T-cell (primary cell): ENCODE measurements at regions not wholly inside any gene's neighbourhood (a gene's known extent, or its start where the extent isn't known, plus 50 kb on each side); places are given as distances from the start of the nearest gene placed in this dataset.

ENCODE experiments used
- ATAC-seq, 4 experiments: fragments of 200-7000 bp in 3 of 4; fragments of 150-1000 bp in 1 of 4; cut with Tn5 transposase; replicated peaks in 1 of 4; 1 replicate in 3 of 4; 2 replicates in 1 of 4; pipeline ENCODE4 v1.10.0; 2021; ENCODE audit warnings: moderate library complexity in 3 of 4, mild to moderate bottlenecking in 2 of 4, moderate number of reproducible peaks in 1 of 4
- CTCF ChIA-PET, 2 donors: fragments of 300-600 bp; sonication (Branson Sonifier 250); formaldehyde crosslinking; loops; one replicate each; lab custom pipeline; 2022; ENCODE audit warnings: antibody characterized with exemption in 2 of 2; lab: Charles Lee
- POLR2A ChIA-PET, 2 donors: fragments of 300-600 bp; sonication (Branson Sonifier 250); formaldehyde crosslinking; loops; one replicate each; lab custom pipeline; 2022; ENCODE audit warnings: antibody characterized with exemption in 2 of 2; lab: Charles Lee
- DNase-seq, 35 experiments: peaks; one replicate each; pipeline versions ENCODE4 v3.0.0 to v3.0.0-alpha.2; 2013 to 2023
- H3K27ac ChIP-seq: one replicate; pipeline ENCODE4 v1.5.1; 2013; ENCODE audit warnings: low read length
- H3K27me3 ChIP-seq, 2 experiments: replicated peaks in 1 of 2; 1 replicate in 1 of 2; 2 replicates in 1 of 2; pipeline versions ENCODE4 v1.6.1 to v1.7.0; 2013; ENCODE audit warnings: low read length in 1 of 2, mixed read lengths in 1 of 2; ENCODE audit not compliant: control insufficient read depth in 2 of 2, insufficient read depth in 2 of 2; ENCODE audit errors: extremely low read depth in 1 of 2
- H3K36me3 ChIP-seq, 2 donors: 1 replicate in 1 of 2; 2 replicates in 1 of 2; pipeline versions ENCODE4 v1.6.1 to v1.7.0; 2013; ENCODE audit warnings: low read length in 1 of 2; ENCODE audit not compliant: control insufficient read depth in 2 of 2, insufficient read depth in 1 of 2; ENCODE audit errors: extremely low read depth in 1 of 2
- H3K4me1 ChIP-seq, 2 experiments: 1 replicate in 1 of 2; 2 replicates in 1 of 2; pipeline versions ENCODE4 v1.6.1 to v1.7.0; 2013; ENCODE audit warnings: low read length in 2 of 2, mixed read lengths in 1 of 2; ENCODE audit not compliant: insufficient read depth in 2 of 2, control insufficient read depth in 1 of 2; ENCODE audit errors: extremely low read depth in 1 of 2
- H3K4me3 ChIP-seq, 2 donors: 1 replicate in 1 of 2; 2 replicates in 1 of 2; pipeline versions ENCODE4 v1.5.1 to v1.7.0; 2013; ENCODE audit warnings: mild to moderate bottlenecking in 2 of 2, low read length in 1 of 2, moderate library complexity in 1 of 2; ENCODE audit not compliant: control insufficient read depth in 1 of 2; ENCODE audit errors: extremely low read depth in 1 of 2
- H3K9me3 ChIP-seq: 2 replicates; pipeline ENCODE4 v1.7.0; 2013
- H3K27ac Mint-ChIP-seq, 2 donors: one replicate each; pipeline ENCODE4 v1.8.0; 2020 to 2021; ENCODE audit warnings: mild to moderate bottlenecking in 2 of 2, mixed read lengths in 2 of 2
- H3K27me3 Mint-ChIP-seq, 2 donors: one replicate each; pipeline ENCODE4 v1.8.0; 2021 to 2022; ENCODE audit warnings: mixed read lengths in 2 of 2
- H3K36me3 Mint-ChIP-seq: one replicate; pipeline ENCODE4 v1.8.0; 2021; ENCODE audit warnings: mixed read lengths
- H3K4me1 Mint-ChIP-seq, 3 donors: one replicate each; pipeline ENCODE4 v1.8.0; 2020 to 2022; ENCODE audit warnings: mixed read lengths in 3 of 3, mild to moderate bottlenecking in 1 of 3
- H3K4me3 Mint-ChIP-seq, 3 donors: one replicate each; pipeline ENCODE4 v1.8.0; 2020 to 2022; ENCODE audit warnings: mild to moderate bottlenecking in 3 of 3, mixed read lengths in 3 of 3, moderate library complexity in 3 of 3
- H3K9me3 Mint-ChIP-seq, 3 donors: one replicate each; pipeline ENCODE4 v1.8.0; 2020 to 2022; ENCODE audit warnings: mixed read lengths in 3 of 3
- WGBS: methylation state at CpG from one replicate; pipeline ENCODE4 v1.1.5; 2013; ENCODE audit warnings: missing lambda C conversion rate; ENCODE audit not compliant: insufficient coverage; 5-methylcytosine and 5-hydroxymethylcytosine counted together

DNA sequence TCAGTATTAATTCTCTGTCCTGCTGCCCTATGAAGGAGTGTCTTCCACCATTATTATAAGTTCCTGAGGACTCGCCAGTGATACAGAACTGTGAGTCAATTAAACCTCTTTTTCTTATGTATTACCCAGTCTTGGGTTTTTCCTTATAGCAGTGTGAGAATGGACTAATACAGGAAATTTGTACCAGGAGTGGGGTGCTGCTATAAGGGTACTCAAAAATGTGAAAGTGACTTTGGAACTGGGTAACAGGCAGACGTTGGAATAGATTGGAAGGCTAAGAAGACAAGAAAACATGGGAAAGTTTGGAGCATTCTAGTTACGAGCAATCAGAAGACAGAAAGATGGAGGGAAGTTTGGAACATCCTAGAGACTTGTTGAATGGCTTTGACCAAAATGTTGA, 616.7 kb upstream of the EPHA7 start:
- POLR2A ChIA-PET, result no interaction called here

DNA sequence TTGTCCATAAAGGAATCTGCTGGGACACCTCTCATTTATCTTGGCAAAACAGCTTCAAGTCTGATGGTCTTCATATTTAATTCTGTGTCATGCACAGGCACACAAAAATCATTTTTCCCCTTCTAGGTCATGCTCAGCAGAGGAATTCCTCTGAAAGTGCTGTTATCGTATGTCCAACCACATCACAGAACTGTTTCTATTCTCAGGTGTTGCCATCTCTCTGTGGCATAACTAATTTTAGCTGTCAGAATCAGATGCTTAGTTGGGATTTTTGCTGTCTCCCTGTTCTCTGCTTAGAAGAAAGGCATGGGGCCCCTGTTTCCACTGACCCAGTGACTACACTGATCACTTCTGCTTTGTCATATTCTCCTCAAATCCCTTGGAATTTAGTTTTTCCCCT, 608.0 kb upstream of the EPHA7 start:
- H3K9me3 ChIP-seq, result no peaks in the 10 kb centered on the region
- H3K4me1 ChIP-seq, result no peaks in the 10 kb centered on the region
- no peaks in the 10 kb centered on the region for H3K4me1 Mint-ChIP-seq
- no peaks in the 10 kb centered on the region for H3K27me3 Mint-ChIP-seq
- no CpG with 5 or more reads among the region's 1 CpG for WGBS
- ChIA-PET CTCF (no interaction called here), POLR2A (no interaction called here)
- no peaks in the 10 kb centered on the region for H3K27me3 ChIP-seq
- DNase-seq, result no peak
- no peak overlapping the region for H3K27ac Mint-ChIP-seq
- no peak overlapping the region for H3K27ac ChIP-seq
- no peaks in the 10 kb centered on the region for H3K36me3 ChIP-seq
- peaks cover 13 to 26% (median 23%) of the 10 kb centered on the region in 3 donors for H3K9me3 Mint-ChIP-seq
- H3K4me3 Mint-ChIP-seq, result no peak overlapping the region
- H3K36me3 Mint-ChIP-seq, result no peaks in the 10 kb centered on the region
- no peak for ATAC-seq
- H3K4me3 ChIP-seq, result no peak overlapping the region

More for the DNA sequence above, 616.7 kb upstream of the EPHA7 start:
- CTCF ChIA-PET, result no interaction called here
- no peak for DNase-seq
- H3K27ac ChIP-seq, result no peak overlapping the region
- ATAC-seq, result no peak
- Mint-ChIP-seq H3K4me3 (no peak overlapping the region), H3K36me3 (no peaks in the 10 kb centered on the region), H3K9me3 (peaks cover 14 to 29% (median 22%) of the 10 kb centered on the region in 3 donors), H3K27me3 (no peaks in the 10 kb centered on the region), H3K27ac (no peak overlapping the region), H3K4me1 (no peaks in the 10 kb centered on the region)
- no peaks in the 10 kb centered on the region for H3K36me3 ChIP-seq
- H3K9me3 ChIP-seq, result no peaks in the 10 kb centered on the region
- H3K27me3 ChIP-seq, result no peaks in the 10 kb centered on the region
- no peak overlapping the region for H3K4me3 ChIP-seq
- H3K4me1 ChIP-seq, result no peaks in the 10 kb centered on the region
- 64% methylated on average over 2 of the region's 3 CpGs for WGBS

DNA sequence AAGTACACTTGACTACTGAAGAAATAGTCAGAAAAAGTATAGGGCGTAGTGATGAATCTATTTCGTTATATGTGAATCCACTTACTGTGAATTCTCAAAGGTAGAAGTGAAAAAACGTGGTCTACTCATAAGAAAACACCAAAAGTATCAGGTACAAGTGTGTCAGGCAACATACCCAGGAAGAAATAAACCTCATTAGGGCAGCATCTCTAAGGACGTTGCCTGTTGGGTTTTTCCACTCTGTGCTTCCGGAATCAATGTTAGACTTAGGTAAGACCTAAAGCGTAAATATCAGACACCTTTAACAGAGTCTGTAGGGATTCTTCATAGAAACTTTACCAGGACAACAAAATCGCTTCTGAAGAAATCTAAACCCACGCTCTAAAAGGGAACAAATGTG, 607.2 kb upstream of the EPHA7 start:
- no peak for ATAC-seq
- no peak overlapping the region for H3K27ac Mint-ChIP-seq
- Histone ChIP-seq H3K4me1 (no peaks in the 10 kb centered on the region), H3K36me3 (no peaks in the 10 kb centered on the region), H3K4me3 (no peak overlapping the region), H3K27ac (no peak overlapping the region), H3K27me3 (no peaks in the 10 kb centered on the region), H3K9me3 (no peaks in the 10 kb centered on the region)
- no peaks in the 10 kb centered on the region for H3K4me1 Mint-ChIP-seq
- H3K27me3 Mint-ChIP-seq, result no peaks in the 10 kb centered on the region
- 100% methylated on average over 1 of the region's 8 CpGs for WGBS
- ChIA-PET CTCF (no interaction called here), POLR2A (no interaction called here)
- peaks cover 13 to 23% (median 23%) of the 10 kb centered on the region in 3 donors for H3K9me3 Mint-ChIP-seq
- no peak overlapping the region for H3K4me3 Mint-ChIP-seq
- DNase-seq, result no peak
- H3K36me3 Mint-ChIP-seq, result no peaks in the 10 kb centered on the region

DNA sequence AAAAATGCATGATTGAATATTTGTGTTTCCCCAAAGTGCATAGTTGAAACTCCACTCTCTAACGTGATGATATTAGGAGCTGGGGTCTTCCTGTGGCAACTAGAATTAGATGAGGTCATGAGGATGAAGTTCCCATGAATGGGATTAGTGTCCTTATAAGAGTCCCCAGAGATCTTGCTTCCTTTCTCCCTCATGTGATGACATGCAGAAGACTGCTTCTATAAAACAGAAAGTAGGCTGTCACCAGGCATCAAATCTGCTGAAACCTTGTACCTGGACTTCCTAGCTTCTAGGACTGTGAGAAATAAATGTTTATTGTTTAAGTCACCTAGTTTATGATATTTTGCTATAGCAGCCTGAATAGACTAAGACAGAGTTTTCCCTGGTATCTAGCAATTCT, 586.5 kb upstream of the EPHA7 start:
- Mint-ChIP-seq H3K4me1 (no peaks in the 10 kb centered on the region), H3K4me3 (no peak overlapping the region), H3K27me3 (no peaks in the 10 kb centered on the region), H3K27ac (no peak overlapping the region), H3K36me3 (no peaks in the 10 kb centered on the region), H3K9me3 (peaks cover 4 to 13% (median 12%) of the 10 kb centered on the region in 3 donors)
- ChIA-PET CTCF (no interaction called here), POLR2A (no interaction called here)
- H3K4me1 ChIP-seq, result no peaks in the 10 kb centered on the region
- H3K9me3 ChIP-seq, result no peaks in the 10 kb centered on the region
- no peak overlapping the region for H3K27ac ChIP-seq
- H3K36me3 ChIP-seq, result no peaks in the 10 kb centered on the region
- H3K4me3 ChIP-seq, result no peak overlapping the region
- H3K27me3 ChIP-seq, result no peaks in the 10 kb centered on the region
- no peak for ATAC-seq
- WGBS, result no CpG with 5 or more reads among the region's 1 CpG
- DNase-seq, result no peak

DNA sequence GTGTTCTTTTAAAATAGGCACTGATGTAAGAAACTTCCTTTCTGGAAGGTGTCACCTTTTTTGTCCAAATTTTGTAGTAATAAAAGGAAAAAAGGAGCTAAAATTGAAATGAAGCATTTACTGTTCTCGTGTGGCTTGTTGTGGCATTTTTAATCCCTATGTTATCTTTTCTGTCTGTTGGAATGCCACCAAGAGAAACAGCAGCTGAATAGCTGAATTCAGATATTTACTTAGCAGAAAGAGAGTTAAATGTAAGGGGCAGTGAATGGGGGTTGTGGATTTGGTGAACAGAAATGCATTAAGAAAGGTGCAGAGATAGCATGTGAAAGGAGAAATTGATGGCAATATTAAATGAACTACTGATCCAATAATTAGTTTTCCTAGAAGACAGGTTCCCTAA, 573.6 kb upstream of the EPHA7 start:
- no peak for ATAC-seq

DNA sequence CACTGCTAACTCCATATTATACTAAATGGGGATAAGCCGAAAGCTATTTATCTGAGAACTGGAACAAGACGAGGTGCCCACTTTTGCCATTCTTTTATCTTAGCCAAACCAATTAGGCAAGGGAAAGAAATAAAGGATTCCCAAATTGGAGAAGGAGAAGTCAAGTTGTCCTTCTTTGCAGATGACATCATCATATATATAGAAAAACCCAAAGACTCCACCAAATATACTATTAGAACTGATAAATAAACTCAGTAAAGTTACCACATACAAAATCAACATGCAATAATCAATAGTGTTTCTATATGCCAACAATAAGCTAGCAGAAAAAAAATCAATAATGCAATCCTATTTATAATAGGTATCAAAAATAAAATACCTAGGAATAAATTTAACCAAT, 570.3 kb upstream of the EPHA7 start:
- Histone ChIP-seq H3K27me3 (no peaks in the 10 kb centered on the region), H3K36me3 (no peaks in the 10 kb centered on the region), H3K4me3 (no peak overlapping the region), H3K4me1 (no peaks in the 10 kb centered on the region), H3K9me3 (no peaks in the 10 kb centered on the region), H3K27ac (no peak overlapping the region)
- H3K27ac Mint-ChIP-seq, result no peak overlapping the region
- ATAC-seq (no peak), DNase-seq (no peak)
- no peaks in the 10 kb centered on the region for H3K27me3 Mint-ChIP-seq
- ChIA-PET CTCF (no interaction called here), POLR2A (no interaction called here)
- no peaks in the 10 kb centered on the region for H3K4me1 Mint-ChIP-seq
- WGBS, result no CpG with 5 or more reads among the region's 2 CpGs
- peaks cover 10 to 20% (median 12%) of the 10 kb centered on the region in 3 donors for H3K9me3 Mint-ChIP-seq
- no peaks in the 10 kb centered on the region for H3K36me3 Mint-ChIP-seq
- H3K4me3 Mint-ChIP-seq, result no peak overlapping the region

More for the DNA sequence above, 573.6 kb upstream of the EPHA7 start:
- no peaks in the 10 kb centered on the region for H3K27me3 ChIP-seq
- Mint-ChIP-seq H3K27me3 (no peaks in the 10 kb centered on the region), H3K27ac (no peak overlapping the region), H3K4me3 (no peak overlapping the region), H3K4me1 (no peaks in the 10 kb centered on the region), H3K36me3 (no peaks in the 10 kb centered on the region), H3K9me3 (peaks cover 4 to 18% (median 15%) of the 10 kb centered on the region in 3 donors)
- POLR2A ChIA-PET, result no interaction called here
- WGBS, result 14% methylated on average over 1 of the region's 1 CpG
- no peaks in the 10 kb centered on the region for H3K4me1 ChIP-seq
- no peaks in the 10 kb centered on the region for H3K36me3 ChIP-seq
- no peak overlapping the region for H3K27ac ChIP-seq
- H3K9me3 ChIP-seq, result no peaks in the 10 kb centered on the region
- no peak overlapping the region for H3K4me3 ChIP-seq
- CTCF ChIA-PET, result no interaction called here
- DNase-seq, result no peak

DNA sequence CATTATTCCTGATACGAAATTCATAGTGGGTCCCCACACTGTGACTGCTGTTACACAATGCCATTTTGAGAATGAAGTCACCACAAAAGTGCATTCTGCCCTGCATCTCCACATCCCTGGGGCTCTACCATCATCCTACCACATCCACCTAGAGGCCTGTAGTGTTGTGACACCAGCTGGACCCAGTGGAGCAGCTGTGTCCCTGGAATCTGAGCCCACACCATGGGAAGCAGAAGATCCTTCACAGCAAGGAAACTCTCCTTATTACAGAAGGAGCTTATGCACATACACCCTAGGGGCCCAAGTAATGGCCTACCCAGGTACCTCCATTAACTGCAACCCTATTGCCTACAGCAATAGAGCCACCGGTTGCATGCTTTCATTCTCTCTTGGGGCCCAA, 566.6 kb upstream of the EPHA7 start:
- 100% methylated on average over 2 of the region's 2 CpGs for WGBS

More for the DNA sequence above, 566.6 kb upstream of the EPHA7 start:
- Histone ChIP-seq H3K4me1 (no peaks in the 10 kb centered on the region), H3K9me3 (no peaks in the 10 kb centered on the region), H3K27ac (no peak overlapping the region), H3K27me3 (no peaks in the 10 kb centered on the region), H3K36me3 (no peaks in the 10 kb centered on the region), H3K4me3 (no peak overlapping the region)
- Mint-ChIP-seq H3K4me1 (no peaks in the 10 kb centered on the region), H3K27me3 (no peaks in the 10 kb centered on the region), H3K27ac (no peak overlapping the region), H3K4me3 (no peak overlapping the region), H3K9me3 (peaks cover 6 to 22% (median 10%) of the 10 kb centered on the region in 3 donors), H3K36me3 (no peaks in the 10 kb centered on the region)
- POLR2A ChIA-PET, result no interaction called here
- CTCF ChIA-PET, result no interaction called here
- DNase-seq (no peak), ATAC-seq (no peak)
